NCI-H1694 treated with DMSO at 0.1 percent for 48 hours (cell line): ENCODE measurements at regions not wholly inside any gene's neighbourhood (a gene's known extent, or its start where the extent isn't known, plus 50 kb on each side); places are given as distances from the start of the nearest gene placed in this dataset.
"Not testable (repeated sequence)": the region's sequence is repeated elsewhere in the genome, so short reads cannot be mapped to it uniquely, and the experiment has no call there.

Experiments
- DNase-seq: peaks from one replicate; lab custom pipeline; 2025; lab: John Stamatoyannopoulos, UW

- DNase-seq: no peak
These were observed 975.5 kb downstream of the OLFM4 start for GRCh38 chr13:54004026-54004699.

GRCh38 chr13:54016542-54016941 lies 987.9 kb downstream of the OLFM4 start:
- DNase-seq: peak; percentile 12

GRCh38 chr13:54018485-54018884 lies 989.9 kb downstream of the OLFM4 start:
- DNase-seq: no peak

DNA sequence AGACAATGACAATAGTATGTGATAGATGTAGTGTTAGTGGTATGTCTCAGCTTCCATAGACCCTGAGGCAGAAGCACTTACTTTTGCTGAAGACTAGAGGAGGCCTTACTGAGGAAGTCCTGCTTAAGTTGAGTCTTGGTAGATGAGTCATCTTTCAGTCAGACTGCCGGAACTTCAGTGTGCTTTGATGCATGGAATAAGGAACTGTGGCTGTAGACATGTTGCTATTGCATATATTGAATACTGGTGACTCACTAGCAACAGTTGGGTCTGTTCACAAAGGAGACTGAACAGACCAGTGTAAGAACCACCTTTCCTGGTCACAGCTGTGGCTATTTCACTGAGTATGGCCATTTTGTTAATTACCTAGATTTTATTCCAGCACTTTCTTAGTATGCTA lies 1000.6 kb downstream of the OLFM4 start:
- peak; percentile 14 for DNase-seq

DNA sequence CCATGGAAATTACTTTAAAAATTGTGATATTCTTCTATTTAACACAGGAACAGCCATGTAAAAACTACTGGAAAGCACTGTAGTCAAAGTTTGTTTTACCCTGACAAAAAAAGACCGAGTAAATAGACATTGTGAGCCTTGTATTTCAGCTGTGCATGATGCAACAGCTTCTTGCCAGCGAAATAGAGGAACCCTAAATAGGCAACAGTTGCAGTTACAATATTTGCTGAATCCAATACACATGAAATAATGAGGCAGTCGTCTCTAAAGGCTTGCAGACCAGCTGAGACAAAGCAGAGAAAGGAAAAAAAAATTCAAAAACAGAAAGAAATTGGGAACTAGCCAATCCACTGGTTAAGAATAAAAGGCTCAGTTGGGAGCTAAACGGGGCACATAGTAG lies 1001.1 kb downstream of the OLFM4 start:
- no peak for DNase-seq

- DNase-seq: no peak
These were observed 1004.8 kb downstream of the OLFM4 start for GRCh38 chr13:54033323-54033861.

- DNase-seq: no peak
These were observed 1005.4 kb downstream of the OLFM4 start for GRCh38 chr13:54034047-54034446.

- not testable (repeated sequence) for DNase-seq
These were observed 1028.8 kb downstream of the OLFM4 start for GRCh38 chr13:54057416-54057815.

DNA sequence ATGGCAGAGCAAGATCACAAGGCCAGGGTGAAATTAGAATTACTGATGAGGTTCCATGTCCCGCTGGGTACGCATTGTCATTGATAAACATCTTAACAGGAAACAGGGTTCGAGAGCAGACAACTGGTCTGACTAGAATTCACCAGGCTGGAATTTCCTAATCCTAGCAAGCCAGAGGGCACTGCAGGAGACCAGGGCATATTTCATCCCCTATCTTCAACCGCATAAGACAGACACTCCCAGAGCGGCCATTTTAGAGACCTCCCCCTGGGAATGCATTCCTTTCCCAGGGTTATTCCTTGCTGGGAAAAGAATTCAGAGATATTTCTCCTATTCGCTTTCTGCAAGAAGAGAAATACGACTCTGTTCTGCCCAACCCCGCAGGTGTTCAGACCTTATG lies 1041.3 kb downstream of the OLFM4 start:
- not testable (repeated sequence) for DNase-seq

DNA sequence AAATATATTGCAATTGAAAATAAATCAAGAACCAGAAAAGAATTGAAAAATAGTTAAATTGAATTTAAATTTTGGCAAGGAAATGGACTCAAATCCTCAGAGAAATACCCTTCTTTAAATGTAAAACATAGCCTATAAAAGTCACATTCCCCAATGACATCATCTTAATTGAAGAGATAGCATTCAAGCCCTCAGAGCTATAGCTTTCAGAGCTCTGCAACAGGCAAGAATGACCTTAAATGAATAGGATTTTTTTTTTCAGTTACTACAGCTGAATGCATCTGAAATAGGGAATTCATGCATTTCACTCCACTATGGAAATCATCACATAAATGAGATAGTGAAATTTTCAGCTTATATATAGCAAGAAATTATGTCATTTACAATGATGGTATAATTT lies 1049.0 kb downstream of the OLFM4 start:
- no peak for DNase-seq

DNA sequence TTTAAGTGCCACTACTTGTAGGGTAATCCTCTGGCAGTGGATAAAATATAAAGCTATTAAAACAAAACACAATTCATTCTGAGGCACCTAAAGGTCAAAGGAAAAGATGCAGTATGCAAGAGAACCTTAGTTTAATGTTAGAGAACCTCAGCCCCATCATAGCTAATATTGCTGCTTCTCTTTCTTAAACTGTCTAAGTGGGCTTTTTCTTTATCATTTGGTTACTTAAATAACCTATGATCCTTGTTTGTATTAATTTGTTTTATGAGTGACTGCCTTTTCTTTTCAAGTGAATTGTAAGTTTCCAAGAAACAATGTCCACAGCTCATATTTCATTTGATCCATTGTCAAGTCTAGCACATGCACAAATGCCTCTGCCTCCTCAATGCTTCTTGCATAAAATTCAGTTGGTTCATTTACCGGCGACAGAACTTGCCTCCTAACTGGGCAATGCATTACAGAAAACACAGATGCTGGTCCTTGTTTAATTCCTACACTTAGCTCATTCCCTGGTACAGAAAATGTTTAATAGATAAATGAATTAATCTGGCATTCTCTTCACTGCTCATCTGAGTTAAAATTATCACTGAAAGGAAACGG lies 1049.8 kb downstream of the OLFM4 start:
- DNase-seq: no peak

DNA sequence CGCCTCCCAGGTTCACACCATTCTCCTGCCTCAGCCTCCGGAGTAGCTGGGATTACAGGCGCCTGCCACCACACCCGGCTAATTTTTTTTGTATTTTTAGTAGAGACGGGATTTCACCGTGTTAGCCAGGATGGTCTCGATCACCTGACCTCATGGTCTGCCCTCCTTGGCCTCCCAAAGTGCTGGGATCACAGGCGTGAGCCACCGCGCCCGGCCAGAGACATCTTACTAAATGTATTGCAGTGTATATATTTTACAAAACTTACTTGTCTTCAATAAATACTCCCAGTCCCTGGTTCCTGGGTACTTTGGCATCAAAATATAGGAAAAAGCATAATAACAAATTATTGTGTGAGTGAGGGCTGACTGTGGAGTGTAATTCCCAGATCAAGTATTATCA lies 1053.7 kb downstream of the OLFM4 start:
- not testable (repeated sequence) for DNase-seq

GRCh38 chr13:54091884-54092283 lies 1063.3 kb downstream of the OLFM4 start:
- no peak for DNase-seq

GRCh38 chr13:54092686-54093085 lies 1064.1 kb downstream of the OLFM4 start:
- DNase-seq: no peak

DNA sequence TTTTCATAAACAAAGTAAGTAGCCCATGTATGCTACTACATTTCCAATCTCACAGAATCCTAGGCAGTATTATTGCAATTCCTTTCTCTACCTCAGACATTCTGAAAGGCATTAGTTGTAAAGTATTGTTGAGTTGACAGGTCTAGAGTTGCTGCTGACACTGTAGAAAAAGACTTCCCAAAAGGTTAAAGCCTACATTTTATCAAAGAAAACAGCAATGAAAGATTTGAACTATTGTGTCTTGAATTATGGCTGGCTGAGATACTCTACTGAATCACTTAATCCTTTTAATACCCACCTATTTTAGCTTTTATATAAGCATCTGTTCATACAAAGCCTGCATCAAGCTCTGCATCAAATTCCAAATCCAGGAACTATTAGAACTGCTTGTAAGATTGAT lies 1082.0 kb downstream of the OLFM4 start:
- DNase-seq: no peak

DNA sequence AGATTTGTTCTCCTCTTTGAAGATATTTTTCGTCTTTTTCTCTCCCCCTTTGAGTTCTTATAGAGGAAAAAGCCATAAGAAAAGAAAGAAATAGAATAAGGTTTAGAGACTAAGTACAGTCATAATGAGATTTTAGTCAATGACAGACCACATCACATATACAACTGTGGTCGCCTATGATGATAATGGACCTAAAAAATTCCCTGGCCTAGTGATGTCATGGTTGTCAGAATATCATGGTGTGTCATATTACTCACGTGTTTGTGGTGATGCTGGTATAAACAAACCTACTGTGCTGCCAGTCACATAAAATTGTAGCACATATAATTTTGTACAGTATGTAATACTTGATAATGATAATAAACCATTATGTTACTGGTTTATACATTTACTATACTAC lies 1096.1 kb downstream of the OLFM4 start:
- DNase-seq: no peak

GRCh38 chr13:54130931-54131330 lies 1102.3 kb downstream of the OLFM4 start:
- DNase-seq: not testable (repeated sequence)

DNA sequence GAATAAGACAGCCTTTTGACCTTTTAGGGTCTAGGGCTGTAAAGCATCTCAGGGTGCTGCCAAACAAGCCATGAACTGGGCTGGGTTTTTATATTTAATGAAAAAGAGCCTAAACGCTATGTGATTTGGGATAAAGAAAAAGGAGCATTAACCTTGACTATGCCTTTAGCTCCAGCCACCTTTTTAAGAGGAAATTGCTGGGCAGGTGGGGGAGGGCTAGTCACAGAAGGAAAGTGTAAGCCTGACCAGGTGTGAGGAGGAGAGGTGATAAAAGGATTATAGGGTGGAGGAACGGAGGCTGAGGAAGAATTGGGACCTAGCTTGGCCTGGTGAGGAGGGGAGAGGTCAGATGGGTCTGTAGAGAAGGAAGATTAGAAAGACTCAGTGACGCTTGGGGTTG lies 1102.8 kb downstream of the OLFM4 start:
- not testable (repeated sequence) for DNase-seq

DNA sequence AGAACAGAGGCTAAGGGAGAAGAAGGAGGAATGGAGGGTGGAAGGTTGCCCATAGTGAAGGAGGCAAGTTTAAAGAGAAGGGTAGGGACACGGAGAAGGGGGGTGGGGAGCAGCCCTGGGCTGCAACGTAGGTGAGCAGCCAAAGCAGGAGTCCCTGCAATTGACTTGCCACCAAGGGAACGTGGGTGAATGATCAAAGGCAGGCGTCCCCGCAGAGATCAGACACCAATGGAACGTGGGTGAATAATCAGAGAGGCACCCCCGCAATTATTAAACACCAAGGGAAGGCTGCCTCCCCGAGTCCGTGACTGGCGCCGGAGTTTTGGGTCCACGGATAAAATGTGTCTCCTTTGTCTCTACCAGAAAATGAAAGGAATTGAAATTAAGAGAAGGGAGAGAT lies 1103.5 kb downstream of the OLFM4 start:
- not testable (repeated sequence) for DNase-seq

DNA sequence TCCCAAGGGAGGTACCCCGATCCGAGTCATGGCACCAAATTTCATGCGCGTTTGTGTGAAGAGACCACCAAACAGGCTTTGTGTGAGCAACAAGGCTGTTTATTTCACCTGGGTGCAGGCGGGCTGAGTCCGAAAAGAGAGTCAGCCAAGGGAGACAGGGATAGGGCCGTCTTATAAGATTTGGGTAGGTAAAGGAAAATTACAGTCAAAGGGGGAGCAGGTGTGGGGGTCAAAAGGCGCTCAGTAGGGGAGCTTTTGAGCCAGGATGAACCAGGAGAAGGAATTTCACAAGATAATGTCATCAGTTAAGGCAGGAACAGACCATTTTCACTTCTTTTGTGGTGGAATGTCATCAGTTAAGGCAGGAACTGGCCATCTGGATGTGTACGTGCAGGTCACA lies 1104.1 kb downstream of the OLFM4 start:
- DNase-seq: not testable (repeated sequence)

- DNase-seq: no peak
These were observed 1105.1 kb downstream of the OLFM4 start for GRCh38 chr13:54133746-54134145.

GRCh38 chr13:54144828-54145227 lies 1116.2 kb downstream of the OLFM4 start:
- DNase-seq: no peak

GRCh38 chr13:54150851-54151250 lies 1122.2 kb downstream of the OLFM4 start:
- DNase-seq: no peak

- DNase-seq: no peak
These were observed 1133.5 kb downstream of the OLFM4 start for GRCh38 chr13:54162069-54162468.
